ENCODE measurements at regions not wholly inside any gene's neighbourhood (a gene's known extent, or its start where the extent isn't known, plus 50 kb on each side); places are given as distances from the start of the nearest gene placed in this dataset.

DNA sequence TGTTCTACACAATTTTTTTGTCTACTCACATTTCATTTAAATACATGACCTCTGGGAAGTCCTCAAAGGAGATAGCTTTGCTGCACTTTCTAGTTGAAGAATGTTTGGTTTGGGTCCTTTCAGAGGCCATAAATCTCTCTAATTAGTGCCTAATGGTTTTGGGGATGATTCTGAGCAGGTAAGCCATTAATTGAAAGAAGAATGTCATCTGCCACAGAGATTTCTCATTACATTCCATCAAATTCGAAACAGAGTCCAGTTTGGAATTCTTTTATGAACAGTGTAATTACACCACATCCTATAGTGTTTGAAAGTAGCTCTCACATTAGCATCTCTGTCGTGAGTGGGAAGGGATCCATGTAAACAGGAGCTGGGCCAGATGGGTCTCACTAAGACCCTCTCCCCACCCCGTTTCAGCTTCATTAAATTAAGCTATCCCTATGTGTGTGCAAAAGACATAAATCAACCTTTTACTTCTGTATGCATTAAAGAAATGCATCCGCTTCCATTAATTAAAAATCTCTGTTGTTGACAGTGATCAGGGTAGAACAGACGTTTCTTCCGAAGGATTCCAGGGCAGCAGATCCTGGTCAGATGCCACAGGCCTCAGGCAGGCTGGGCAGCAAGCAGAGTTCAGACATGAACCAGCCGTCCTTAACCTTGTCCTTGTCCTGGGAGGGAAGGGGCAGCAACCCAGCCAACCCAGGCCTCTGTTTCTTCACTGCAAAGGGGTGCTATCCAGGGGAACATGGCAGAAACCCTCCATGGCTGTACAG lies 99.8 kb upstream of the MAP1B start:
- DNase-seq, result no peak

GRCh38 chr5:72009280-72009679 lies 98.0 kb upstream of the MAP1B start:
- no peak for DNase-seq

DNA sequence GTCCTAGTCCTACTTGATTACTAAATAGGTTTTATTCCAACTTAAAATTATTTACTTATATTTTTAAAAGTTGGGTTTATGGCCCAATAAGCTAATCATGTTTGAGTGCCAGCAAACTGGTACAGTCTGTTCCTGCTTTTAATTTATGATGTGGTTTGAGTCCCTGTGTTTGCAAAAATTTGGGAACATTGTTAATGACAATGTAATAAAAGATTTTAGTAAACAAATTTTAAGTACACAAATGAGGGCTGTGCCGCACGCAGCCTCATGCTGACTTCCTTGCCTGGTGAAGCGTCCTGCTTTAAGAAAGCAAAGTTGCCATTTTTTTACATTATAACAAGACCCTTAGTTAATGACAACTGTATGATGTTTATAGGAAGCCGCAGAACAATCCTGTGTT lies 96.8 kb upstream of the MAP1B start:
- DNase-seq, result no peak

DNA sequence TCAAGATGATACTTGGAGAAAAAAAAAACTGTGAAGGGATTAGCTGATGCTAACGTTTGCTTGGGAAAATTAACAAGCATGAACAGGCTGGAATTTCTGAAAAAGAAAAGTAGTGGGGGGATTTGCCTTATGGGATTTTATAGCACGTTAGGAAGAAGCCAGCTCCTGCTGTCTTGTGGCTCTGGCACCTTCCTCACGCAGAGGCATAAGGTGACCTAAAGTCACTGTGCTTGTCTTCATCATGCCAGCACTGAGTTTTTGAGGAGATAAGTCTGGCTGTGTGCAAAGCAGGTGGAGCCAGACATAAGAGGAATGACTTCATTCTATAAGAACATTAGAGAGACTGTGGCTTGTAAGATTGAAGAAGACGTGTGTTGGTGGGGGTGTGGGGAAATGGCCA lies 94.4 kb upstream of the MAP1B start:
- no peak for DNase-seq

DNA sequence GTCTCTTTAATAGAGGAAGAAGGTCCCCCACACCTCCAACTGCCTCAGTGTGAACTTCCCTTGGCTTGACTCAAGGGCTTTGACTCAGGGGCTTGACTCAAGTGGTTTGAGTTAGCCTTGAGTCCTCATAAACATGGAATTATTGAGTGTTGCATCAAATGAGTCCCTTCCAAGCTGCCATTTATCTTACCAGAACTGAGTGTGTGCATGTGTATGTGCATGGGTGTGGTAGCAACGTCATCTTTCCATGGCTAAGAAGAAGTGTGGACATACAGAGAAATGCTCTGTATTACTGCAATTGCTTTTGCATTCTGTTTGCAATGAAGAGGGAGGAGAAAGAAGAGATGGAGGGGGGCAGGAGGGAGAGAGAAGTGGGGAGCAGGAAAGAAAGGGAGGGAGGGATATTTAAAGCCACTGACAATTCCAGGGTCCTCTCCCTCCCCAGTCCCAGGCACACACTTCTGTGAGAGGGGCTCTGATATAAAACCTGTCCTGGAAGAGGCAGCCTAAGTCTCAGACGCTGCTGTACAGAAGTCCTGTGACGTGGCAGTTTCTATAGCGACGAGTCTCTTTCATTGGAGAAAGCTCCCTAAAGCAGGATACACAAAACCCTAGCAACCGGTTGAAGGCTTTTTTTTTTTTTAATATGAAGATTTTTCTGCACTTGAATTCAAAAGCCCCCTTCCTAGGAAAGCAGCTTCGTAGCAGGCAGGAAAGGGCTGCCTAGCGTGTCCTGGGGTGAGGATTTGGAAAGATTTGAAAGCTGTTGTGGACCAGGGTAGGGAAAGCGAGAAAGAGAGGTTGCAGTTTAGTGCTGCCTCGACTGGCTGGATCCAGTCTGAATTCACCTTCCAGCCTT lies 93.3 kb upstream of the MAP1B start:
- DNase-seq, result peak; percentile 83

- DNase-seq, result peak; percentile 96
These were observed 92.1 kb upstream of the MAP1B start for GRCh38 chr5:72015103-72015548.

- no peak for DNase-seq
These were observed 89.0 kb upstream of the MAP1B start for GRCh38 chr5:72018143-72018803.

- no peak for DNase-seq
These were observed 86.9 kb upstream of the MAP1B start for GRCh38 chr5:72020161-72020983.

DNA sequence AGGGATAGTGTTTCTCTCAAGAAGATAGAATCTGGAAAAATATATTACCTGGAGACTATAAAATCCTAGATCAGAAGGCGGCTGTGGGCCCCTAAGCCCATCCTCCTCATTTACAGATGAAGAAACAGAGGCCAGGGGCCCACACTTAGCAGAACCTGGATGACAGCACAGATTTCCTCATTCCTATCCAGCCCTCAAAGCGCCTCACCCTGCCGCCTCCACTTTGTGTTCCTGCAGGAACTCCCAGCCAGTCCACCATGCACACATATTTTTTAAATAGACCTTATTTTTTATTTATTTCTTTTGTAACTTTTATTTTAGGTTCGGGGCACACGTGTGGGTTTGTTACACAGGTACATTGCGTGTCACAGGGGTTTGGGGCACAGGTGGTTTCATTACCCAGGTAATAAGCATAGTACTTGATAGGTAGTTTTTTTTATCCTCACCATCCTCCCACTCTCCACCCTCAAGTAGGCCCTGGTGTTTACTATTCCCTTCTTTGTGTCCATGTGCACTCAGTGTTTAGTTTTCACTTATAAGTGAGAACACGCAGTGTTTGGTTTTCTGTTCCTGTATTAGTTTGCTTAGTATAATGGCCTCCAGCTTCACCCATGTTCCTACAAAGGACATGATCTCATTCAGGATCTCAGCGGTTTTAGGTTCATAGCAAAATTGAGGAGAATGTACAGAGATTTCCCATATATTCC lies 85.5 kb upstream of the MAP1B start:
- DNase-seq, result peak; percentile 60

DNA sequence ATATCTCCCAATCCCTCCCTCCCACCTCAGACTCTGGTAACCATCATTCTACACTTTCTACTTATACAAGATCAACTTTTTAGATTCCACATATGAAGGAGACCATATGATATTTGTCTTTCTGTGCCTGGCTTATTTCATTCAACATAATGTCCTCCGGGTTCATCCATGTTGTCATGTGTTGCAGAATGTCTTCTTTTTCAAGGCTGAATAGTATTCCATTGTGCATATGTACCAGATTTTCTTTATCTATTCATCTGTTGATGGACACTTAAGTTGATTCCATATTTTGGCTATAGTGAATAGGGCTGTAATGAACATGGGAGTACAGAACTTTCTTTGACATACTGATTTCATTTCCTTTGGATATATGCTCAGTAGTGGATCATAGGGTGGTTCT lies 78.9 kb upstream of the MAP1B start:
- DNase-seq, result no peak

GRCh38 chr5:72030237-72030636 lies 77.0 kb upstream of the MAP1B start:
- DNase-seq, result no peak

- DNase-seq, result no peak
These were observed 74.5 kb upstream of the MAP1B start for GRCh38 chr5:72032788-72033187.

DNA sequence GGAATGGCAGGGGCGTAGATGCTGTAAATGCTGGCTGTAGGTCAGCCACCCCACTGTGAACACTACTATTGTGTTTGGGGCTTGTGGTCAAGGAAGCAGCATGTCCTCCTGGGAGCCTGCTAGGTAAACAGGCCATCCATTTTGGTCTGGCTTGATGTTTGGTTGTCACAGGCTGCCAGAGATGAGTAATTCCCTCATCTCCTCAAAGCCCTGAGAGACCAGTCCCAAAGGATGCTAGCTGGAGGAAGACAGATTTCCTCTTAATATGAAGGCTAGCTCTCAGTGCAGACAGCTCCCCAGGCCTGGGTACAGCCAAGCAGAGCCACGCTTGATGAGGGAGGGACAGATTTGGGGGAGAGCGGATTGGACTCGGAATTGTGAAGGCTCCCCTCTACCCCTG lies 72.5 kb upstream of the MAP1B start:
- DNase-seq, result no peak

- DNase-seq, result no peak
These were observed 71.4 kb upstream of the MAP1B start for GRCh38 chr5:72035831-72036230.

DNA sequence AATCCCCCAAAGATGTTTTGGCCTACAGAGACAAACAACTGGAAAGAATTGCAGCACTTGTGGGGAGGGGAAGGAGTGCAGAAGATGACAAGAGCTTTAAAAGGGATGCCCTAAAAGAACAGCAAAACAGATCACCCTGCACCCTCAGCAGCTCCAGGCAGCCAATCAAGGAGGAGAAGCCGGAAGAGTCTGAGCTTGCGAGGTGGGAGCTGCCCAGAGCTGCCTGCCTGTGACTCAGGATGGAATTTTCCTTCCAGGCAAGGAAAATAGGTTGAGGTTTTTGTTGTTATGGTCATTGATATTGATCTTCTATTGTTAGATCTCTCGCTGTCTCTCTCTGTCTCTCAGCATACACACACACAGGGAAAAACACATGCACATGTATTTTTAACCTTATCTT lies 70.3 kb upstream of the MAP1B start:
- no peak for DNase-seq

- no peak for DNase-seq
These were observed 66.8 kb upstream of the MAP1B start for GRCh38 chr5:72040513-72040912.

GRCh38 chr5:72041654-72042053 lies 65.6 kb upstream of the MAP1B start:
- no peak for DNase-seq

GRCh38 chr5:72042097-72042496 lies 65.2 kb upstream of the MAP1B start:
- DNase-seq, result no peak

DNA sequence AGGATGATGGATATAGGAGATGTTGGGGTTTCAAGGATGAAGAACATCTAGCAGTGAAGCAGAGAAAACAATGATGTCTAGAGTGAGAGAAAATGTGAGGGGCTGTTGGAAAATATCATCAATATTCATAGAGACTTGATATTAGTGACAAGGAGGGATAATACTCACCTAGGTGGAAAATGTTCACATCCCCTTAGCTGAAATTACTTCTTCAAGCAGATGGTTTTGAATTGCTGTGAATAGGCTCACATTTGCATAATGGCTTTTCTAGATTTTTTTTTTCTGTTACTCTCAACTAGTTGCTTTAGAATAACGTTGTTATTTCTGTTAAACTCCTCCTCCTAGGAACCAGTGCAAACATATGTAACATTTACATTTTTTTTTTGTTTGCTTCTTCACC lies 61.6 kb upstream of the MAP1B start:
- no peak for DNase-seq

DNA sequence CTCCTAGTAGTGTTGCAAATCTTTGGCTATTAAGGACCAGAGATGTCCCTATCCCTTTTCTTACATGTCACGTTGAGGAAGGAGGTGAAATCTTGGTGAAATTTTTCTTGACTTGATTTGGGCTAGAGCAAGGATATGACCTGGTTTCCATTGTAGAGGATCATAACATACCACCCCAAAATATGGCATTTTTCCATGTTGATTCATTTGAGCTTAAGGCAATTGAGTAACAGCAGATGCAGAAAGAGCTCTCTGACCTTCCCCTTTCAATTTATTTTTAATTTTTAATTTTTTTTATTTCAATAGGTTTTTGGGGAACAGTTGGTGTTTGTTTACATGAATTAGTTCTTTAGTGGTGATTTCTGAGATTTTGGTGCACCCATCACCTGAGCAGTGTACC lies 61.2 kb upstream of the MAP1B start:
- no peak for DNase-seq

- DNase-seq, result no peak
These were observed 51.6 kb upstream of the MAP1B start for GRCh38 chr5:72055636-72056035.

All from NCI-H2029 (cell line).